OCI-LY7 (cell line): ENCODE measurements at regions not wholly inside any gene's neighbourhood (a gene's known extent, or its start where the extent isn't known, plus 50 kb on each side); places are given as distances from the start of the nearest gene placed in this dataset.

ENCODE experiments used
- CTCF ChIP-seq: fragments of 200-600 bp; sonication (generic); conservative IDR thresholded peaks from 2 replicates; pipeline ENCODE4 v1.5.1; 2014; ENCODE audit warnings: mild to moderate bottlenecking, antibody characterized with exemption, low read length, moderate library complexity, mixed read lengths
- EZH2phosphoT487 ChIP-seq: fragments of 200-600 bp; sonication (generic); IDR thresholded peaks from 2 replicates; pipeline ENCODE4 v1.6.1; 2018; ENCODE audit warnings: low read depth, borderline replicate concordance, mild to moderate bottlenecking, mixed run types, antibody characterized with exemption, low read length, moderate library complexity, mixed read lengths

GRCh38 chr14:94717808-94718207 lies 52.1 kb downstream of the GSC start:
- TF ChIP-seq CTCF (0 out of 2 replicates have a peak, but pooled peaks have one; percentile 16), EZH2phosphoT487 (no peak)
